ENCODE measurements at regions not wholly inside any gene's neighbourhood (a gene's known extent, or its start where the extent isn't known, plus 50 kb on each side); places are given as distances from the start of the nearest gene placed in this dataset.

GRCh38 chr11:18878211-18878610 is 61.0 kb downstream of the MRGPRX1 start:
- Histone ChIP-seq H3K27ac (ENCODE audit: insufficient read depth in 1 of 2, low read depth in 1 of 2, low read length in 2 of 2, poor library complexity in 1 of 2, severe bottlenecking in 2 of 2) (no peak overlapping the region), H3K4me1 (ENCODE audit: control extremely low read depth in 1 of 4, control insufficient read depth in 4 of 4, insufficient read depth in 4 of 4, low read length in 3 of 4) (no peaks in the 10 kb centered on the region), H3K27me3 (replicated peaks in 2 of 5; ENCODE audit: control insufficient read depth in 4 of 5, insufficient read depth in 5 of 5, low read length in 4 of 5) (peaks cover 1 to 15% (median 2%) of the 10 kb centered on the region in 5 experiments), H3K36me3 (ENCODE audit: control insufficient read depth in 4 of 4, insufficient read depth in 4 of 4, low read length in 3 of 4) (no peaks in the 10 kb centered on the region), H3K9me3 (ENCODE audit: control extremely low read depth in 1 of 5, control insufficient read depth in 4 of 5, insufficient read depth in 2 of 5, low read depth in 1 of 5, low read length in 4 of 5) (peaks cover 0 to 2% (median 0%) of the 10 kb centered on the region in 5 experiments), H3K4me3 (ENCODE audit: control insufficient read depth in 1 of 7, extremely low read depth in 1 of 7, insufficient read depth in 4 of 7, low read depth in 2 of 7, low read length in 6 of 7) (no peak overlapping the region)
- WGBS (ENCODE audit: insufficient coverage): 87% methylated on average over 5 of the region's 5 CpGs
- ChIA-PET POLR2A (no interaction called here), CTCF (no interaction called here)
- no peak for DNase-seq

- H3K4me1 ChIP-seq (ENCODE audit: control extremely low read depth in 1 of 4, control insufficient read depth in 4 of 4, insufficient read depth in 4 of 4, low read length in 3 of 4): no peaks in the 10 kb centered on the region
- no peak for DNase-seq
- CTCF ChIA-PET: interaction anchor here (0.8 kb wide), 1 partner anchor 205 kb away, joined by 3 read pairs; no protein-coding TSS in a partner anchor
- H3K4me3 ChIP-seq (ENCODE audit: control insufficient read depth in 1 of 7, extremely low read depth in 1 of 7, insufficient read depth in 4 of 7, low read depth in 2 of 7, low read length in 6 of 7): no peak overlapping the region
- peaks cover 0 to 24% (median 6%) of the 10 kb centered on the region in 5 experiments for H3K27me3 ChIP-seq (replicated peaks in 2 of 5; ENCODE audit: control insufficient read depth in 4 of 5, insufficient read depth in 5 of 5, low read length in 4 of 5)
- peaks cover 0 to 1% (median 0%) of the 10 kb centered on the region in 5 experiments for H3K9me3 ChIP-seq (ENCODE audit: control extremely low read depth in 1 of 5, control insufficient read depth in 4 of 5, insufficient read depth in 2 of 5, low read depth in 1 of 5, low read length in 4 of 5)
- H3K27ac ChIP-seq (ENCODE audit: insufficient read depth in 1 of 2, low read depth in 1 of 2, low read length in 2 of 2, poor library complexity in 1 of 2, severe bottlenecking in 2 of 2): no peak overlapping the region
- POLR2A ChIA-PET: no interaction called here
- H3K36me3 ChIP-seq (ENCODE audit: control insufficient read depth in 4 of 4, insufficient read depth in 4 of 4, low read length in 3 of 4): no peaks in the 10 kb centered on the region
- no CpG with 5 or more reads among the region's 2 CpGs for WGBS (ENCODE audit: insufficient coverage)
Measured at GRCh38 chr11:18865951-18866350, 73.3 kb downstream of the MRGPRX1 start.

GRCh38 chr11:18865261-18865660 is 73.7 kb upstream of the PTPN5 start:
- WGBS (ENCODE audit: insufficient coverage): 100% methylated on average over 3 of the region's 3 CpGs
- H3K27me3 ChIP-seq (replicated peaks in 2 of 5; ENCODE audit: control insufficient read depth in 4 of 5, insufficient read depth in 5 of 5, low read length in 4 of 5): peaks cover 0 to 24% (median 6%) of the 10 kb centered on the region in 5 experiments

GRCh38 chr11:18853086-18853720 is 61.6 kb upstream of the PTPN5 start:
- H3K9me3 ChIP-seq (ENCODE audit: control extremely low read depth in 1 of 5, control insufficient read depth in 4 of 5, insufficient read depth in 2 of 5, low read depth in 1 of 5, low read length in 4 of 5): peaks cover 0 to 2% (median 0%) of the 10 kb centered on the region in 5 experiments
- H3K4me1 ChIP-seq (ENCODE audit: control extremely low read depth in 1 of 4, control insufficient read depth in 4 of 4, insufficient read depth in 4 of 4, low read length in 3 of 4): no peaks in the 10 kb centered on the region
- ChIA-PET POLR2A (no interaction called here), CTCF (interaction anchor here (1.2 to 1.6 kb wide), 3 partner anchors 77 to 738 kb away, joined by 3 read pairs; no protein-coding TSS in a partner anchor)
- DNase-seq: peak; percentile 10 to 40 (median 32)
- no peak overlapping the region for H3K4me3 ChIP-seq (ENCODE audit: control insufficient read depth in 1 of 7, extremely low read depth in 1 of 7, insufficient read depth in 4 of 7, low read depth in 2 of 7, low read length in 6 of 7)
- H3K27me3 ChIP-seq (replicated peaks in 2 of 5; ENCODE audit: control insufficient read depth in 4 of 5, insufficient read depth in 5 of 5, low read length in 4 of 5): peaks cover 0 to 4% (median 1%) of the 10 kb centered on the region in 5 experiments
- WGBS (ENCODE audit: insufficient coverage): 67% methylated on average over 4 of the region's 5 CpGs
- no peaks in the 10 kb centered on the region for H3K36me3 ChIP-seq (ENCODE audit: control insufficient read depth in 4 of 4, insufficient read depth in 4 of 4, low read length in 3 of 4)
- H3K27ac ChIP-seq (ENCODE audit: insufficient read depth in 1 of 2, low read depth in 1 of 2, low read length in 2 of 2, poor library complexity in 1 of 2, severe bottlenecking in 2 of 2): no peak overlapping the region

More at GRCh38 chr11:18865261-18865660, 73.7 kb upstream of the PTPN5 start:
- Histone ChIP-seq H3K4me1 (ENCODE audit: control extremely low read depth in 1 of 4, control insufficient read depth in 4 of 4, insufficient read depth in 4 of 4, low read length in 3 of 4) (no peaks in the 10 kb centered on the region), H3K9me3 (ENCODE audit: control extremely low read depth in 1 of 5, control insufficient read depth in 4 of 5, insufficient read depth in 2 of 5, low read depth in 1 of 5, low read length in 4 of 5) (peaks cover 0 to 1% (median 0%) of the 10 kb centered on the region in 5 experiments), H3K4me3 (ENCODE audit: control insufficient read depth in 1 of 7, extremely low read depth in 1 of 7, insufficient read depth in 4 of 7, low read depth in 2 of 7, low read length in 6 of 7) (no peak overlapping the region), H3K36me3 (ENCODE audit: control insufficient read depth in 4 of 4, insufficient read depth in 4 of 4, low read length in 3 of 4) (no peaks in the 10 kb centered on the region), H3K27ac (ENCODE audit: insufficient read depth in 1 of 2, low read depth in 1 of 2, low read length in 2 of 2, poor library complexity in 1 of 2, severe bottlenecking in 2 of 2) (no peak overlapping the region)
- DNase-seq: no peak
- ChIA-PET CTCF (interaction anchor here (0.8 kb wide), 1 partner anchor 206 kb away, joined by 3 read pairs; no protein-coding TSS in a partner anchor), POLR2A (no interaction called here)

GRCh38 chr11:18849406-18849805 is 57.8 kb upstream of the PTPN5 start:
- ChIA-PET CTCF (no interaction called here), POLR2A (no interaction called here)
- peaks cover 0 to 5% (median 3%) of the 10 kb centered on the region in 5 experiments for H3K27me3 ChIP-seq (replicated peaks in 2 of 5; ENCODE audit: control insufficient read depth in 4 of 5, insufficient read depth in 5 of 5, low read length in 4 of 5)
- H3K9me3 ChIP-seq (ENCODE audit: control extremely low read depth in 1 of 5, control insufficient read depth in 4 of 5, insufficient read depth in 2 of 5, low read depth in 1 of 5, low read length in 4 of 5): no peaks in the 10 kb centered on the region
- H3K36me3 ChIP-seq (ENCODE audit: control insufficient read depth in 4 of 4, insufficient read depth in 4 of 4, low read length in 3 of 4): no peaks in the 10 kb centered on the region
- no peak overlapping the region for H3K4me3 ChIP-seq (ENCODE audit: control insufficient read depth in 1 of 7, extremely low read depth in 1 of 7, insufficient read depth in 4 of 7, low read depth in 2 of 7, low read length in 6 of 7)
- 100% methylated on average over 1 of the region's 1 CpG for WGBS (ENCODE audit: insufficient coverage)
- H3K4me1 ChIP-seq (ENCODE audit: control extremely low read depth in 1 of 4, control insufficient read depth in 4 of 4, insufficient read depth in 4 of 4, low read length in 3 of 4): no peaks in the 10 kb centered on the region
- no peak for DNase-seq
- no peak overlapping the region for H3K27ac ChIP-seq (ENCODE audit: insufficient read depth in 1 of 2, low read depth in 1 of 2, low read length in 2 of 2, poor library complexity in 1 of 2, severe bottlenecking in 2 of 2)

GRCh38 chr11:18844753-18845367 is 53.3 kb upstream of the PTPN5 start:
- Histone ChIP-seq H3K27ac (ENCODE audit: insufficient read depth in 1 of 2, low read depth in 1 of 2, low read length in 2 of 2, poor library complexity in 1 of 2, severe bottlenecking in 2 of 2) (no peak overlapping the region), H3K9me3 (ENCODE audit: control extremely low read depth in 1 of 5, control insufficient read depth in 4 of 5, insufficient read depth in 2 of 5, low read depth in 1 of 5, low read length in 4 of 5) (peaks cover 0 to 6% (median 0%) of the 10 kb centered on the region in 5 experiments), H3K27me3 (replicated peaks in 2 of 5; ENCODE audit: control insufficient read depth in 4 of 5, insufficient read depth in 5 of 5, low read length in 4 of 5) (peaks cover 0 to 5% (median 3%) of the 10 kb centered on the region in 5 experiments), H3K36me3 (ENCODE audit: control insufficient read depth in 4 of 4, insufficient read depth in 4 of 4, low read length in 3 of 4) (no peaks in the 10 kb centered on the region), H3K4me3 (ENCODE audit: control insufficient read depth in 1 of 7, extremely low read depth in 1 of 7, insufficient read depth in 4 of 7, low read depth in 2 of 7, low read length in 6 of 7) (no peak overlapping the region), H3K4me1 (ENCODE audit: control extremely low read depth in 1 of 4, control insufficient read depth in 4 of 4, insufficient read depth in 4 of 4, low read length in 3 of 4) (no peaks in the 10 kb centered on the region)
- ChIA-PET POLR2A (no interaction called here), CTCF (interaction anchor here (1.0 kb wide), 1 partner anchor 19 kb away, joined by 3 read pairs; no protein-coding TSS in a partner anchor)
- DNase-seq: peak; percentile 18 to 61 (median 56)
- WGBS (ENCODE audit: insufficient coverage): 63% methylated on average over 1 of the region's 1 CpG
